Motor neuron (in vitro differentiated cells): ENCODE measurements at regions not wholly inside any gene's neighbourhood (a gene's known extent, or its start where the extent isn't known, plus 50 kb on each side); places are given as distances from the start of the nearest gene placed in this dataset.

Source experiments
- ATAC-seq, 8 experiments: fragments of 200-7000 bp; cut with Tn5 transposase; replicated peaks in 6 of 8; 2 replicates each; pipeline ENCODE4 v1.8.0; 2021; ENCODE audit warnings: mild to moderate bottlenecking in 8 of 8, moderate library complexity in 8 of 8
- H3K27ac ChIP-seq, 2 donors: fragments of 250-450 bp; sonication (Bioruptor Pico); 2 replicates each; pipeline ENCODE4 v1.9.0; 2021; ENCODE audit warnings: antibody characterized with exemption in 2 of 2, mild to moderate bottlenecking in 2 of 2, moderate library complexity in 1 of 2
- H3K4me1 ChIP-seq, 2 donors: fragments of 250-450 bp; sonication (Bioruptor Pico); replicated peaks in 1 of 2; 2 replicates each; pipeline ENCODE4 v1.6.1; 2021; ENCODE audit warnings: antibody characterized with exemption in 2 of 2, mild to moderate bottlenecking in 2 of 2, moderate library complexity in 1 of 2
- H3K4me3 ChIP-seq, 5 donors: fragments of 250-450 bp; sonication (Bioruptor Pico); 2 replicates each; pipeline ENCODE4 v1.9.0; 2021; ENCODE audit warnings: antibody characterized with exemption in 5 of 5, mild to moderate bottlenecking in 5 of 5, moderate library complexity in 4 of 5
- WGBS, 10 experiments: fragments of 450-650 bp; shearing (Covaris generic); methylation state at CpG; one replicate each; pipeline ENCODE4 v1.0.0; 2022; 5-methylcytosine and 5-hydroxymethylcytosine counted together
- in situ Hi-C, 9 experiments: fragments of 400-800 bp; cut with MboI; loops; one replicate each; pipeline ENCODE4 v1.15.0; 2021; ENCODE audit warnings: low sequenced_read_pairs in 9 of 9, low pct_unique_long_range_greater_than_20kb in 2 of 9; ENCODE audit not compliant: unreplicated experiment in 9 of 9

- WGBS, 10 experiments = 14 to 100% (median 83%) methylated on average over 1 to 2 of the region's 2 CpGs; no CpG with 5 or more reads in 3 of the 10 experiments
- Histone ChIP-seq H3K4me1 (no peaks in the 10 kb centered on the region), H3K27ac (no peak overlapping the region), H3K4me3 (no peak overlapping the region)
- ATAC-seq = no peak
- in situ Hi-C loops = no loop called here
Observed at GRCh38 chr1:81115422-81115821, 685.3 kb upstream of the ADGRL2 start.

GRCh38 chr1:81114191-81114590 is 686.5 kb upstream of the ADGRL2 start:
- no peak for ATAC-seq
- 15 to 98% (median 90%) methylated on average over 4 to 5 of the region's 5 CpGs for WGBS, 10 experiments
- Histone ChIP-seq H3K27ac (no peak overlapping the region), H3K4me3 (no peak overlapping the region), H3K4me1 (no peaks in the 10 kb centered on the region)
- in situ Hi-C loops = no loop called here

DNA sequence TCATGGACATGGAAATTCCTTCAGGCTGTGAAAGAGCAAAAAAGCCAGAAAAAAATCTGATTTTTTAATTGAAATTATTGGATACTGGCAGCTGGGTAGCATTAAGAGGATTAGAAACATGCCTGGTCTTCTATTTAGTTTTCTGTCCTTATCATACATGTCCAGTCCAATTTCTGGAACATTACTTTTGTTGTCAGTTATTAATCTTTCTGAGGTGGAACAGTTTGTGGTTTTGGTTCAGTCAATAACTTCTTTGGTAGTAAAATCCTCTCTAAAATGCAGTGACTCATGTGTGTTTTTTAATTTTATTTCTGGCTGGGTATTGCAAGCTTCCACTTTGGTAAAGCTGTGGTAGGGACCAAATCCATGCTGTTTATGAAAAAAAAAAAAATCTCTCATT is 687.0 kb upstream of the ADGRL2 start:
- H3K27ac ChIP-seq = no peak overlapping the region
- H3K4me3 ChIP-seq = no peak overlapping the region
- ATAC-seq = no peak
- no peaks in the 10 kb centered on the region for H3K4me1 ChIP-seq
- in situ Hi-C loops = no loop called here

DNA sequence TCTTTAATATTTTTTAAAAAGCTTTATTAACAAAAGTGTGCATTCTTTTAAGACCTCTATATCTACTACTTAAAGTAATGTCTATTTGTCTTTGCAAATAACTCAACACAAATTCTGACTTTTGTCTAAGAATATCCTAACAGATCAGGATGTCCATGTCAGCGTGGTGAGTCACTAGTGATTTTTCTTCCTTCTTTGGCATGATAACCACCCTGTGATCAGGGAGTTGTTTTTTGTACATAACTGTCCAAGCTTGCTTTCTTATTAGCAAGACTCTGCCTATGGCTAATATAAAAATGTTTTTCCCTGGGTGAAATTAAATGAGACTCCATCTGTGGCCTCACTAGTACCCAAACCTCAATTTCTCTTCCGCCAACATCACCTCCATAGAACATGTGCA is 688.9 kb upstream of the ADGRL2 start:
- in situ Hi-C loops = no loop called here
- H3K4me3 ChIP-seq = no peak overlapping the region
- no peak for ATAC-seq
- WGBS, 10 experiments = 27 to 100% (median 78%) methylated on average over 1 to 2 of the region's 2 CpGs; no CpG with 5 or more reads in 2 of the 10 experiments
- H3K4me1 ChIP-seq = no peaks in the 10 kb centered on the region
- no peak overlapping the region for H3K27ac ChIP-seq

GRCh38 chr1:81109038-81109437 is 691.7 kb upstream of the ADGRL2 start:
- Histone ChIP-seq H3K4me3 (no peak overlapping the region), H3K27ac (no peak overlapping the region), H3K4me1 (no peaks in the 10 kb centered on the region)
- no peak for ATAC-seq
- in situ Hi-C loops = no loop called here
- WGBS, 10 experiments = 35 to 100% (median 95%) methylated on average over 1 to 4 of the region's 4 CpGs; no CpG with 5 or more reads in 6 of the 10 experiments

GRCh38 chr1:81097860-81098259 is 702.9 kb upstream of the ADGRL2 start:
- H3K4me1 ChIP-seq = no peaks in the 10 kb centered on the region
- 0 to 100% (median 86%) methylated on average over 2 to 3 of the region's 3 CpGs for WGBS, 10 experiments
- ATAC-seq = peak in 1 of 8 experiments; percentile 24
- no peak overlapping the region for H3K4me3 ChIP-seq
- in situ Hi-C loops = no loop called here
- H3K27ac ChIP-seq = no peak overlapping the region

GRCh38 chr1:81073580-81073979 is 727.2 kb upstream of the ADGRL2 start:
- H3K27ac ChIP-seq = no peak overlapping the region
- WGBS, 10 experiments = 0 to 100% (median 90%) methylated on average over 1 of the region's 1 CpG; no CpG with 5 or more reads in 3 of the 10 experiments
- no peak for ATAC-seq
- H3K4me1 ChIP-seq = peaks cover 0 to 6% of the 10 kb centered on the region in 2 donors
- in situ Hi-C loops = no loop called here
- H3K4me3 ChIP-seq = no peak overlapping the region

- H3K4me1 ChIP-seq = peaks cover 0 to 6% of the 10 kb centered on the region in 2 donors
- no peak overlapping the region for H3K4me3 ChIP-seq
- 24 to 85% (median 33%) methylated on average over 1 to 3 of the region's 3 CpGs for WGBS, 10 experiments
- in situ Hi-C loops = no loop called here
- no peak overlapping the region for H3K27ac ChIP-seq
- ATAC-seq = peak in 3 of 8 experiments; percentile 27 to 68 (median 52)
Observed at GRCh38 chr1:81071969-81072753, 728.6 kb upstream of the ADGRL2 start.

DNA sequence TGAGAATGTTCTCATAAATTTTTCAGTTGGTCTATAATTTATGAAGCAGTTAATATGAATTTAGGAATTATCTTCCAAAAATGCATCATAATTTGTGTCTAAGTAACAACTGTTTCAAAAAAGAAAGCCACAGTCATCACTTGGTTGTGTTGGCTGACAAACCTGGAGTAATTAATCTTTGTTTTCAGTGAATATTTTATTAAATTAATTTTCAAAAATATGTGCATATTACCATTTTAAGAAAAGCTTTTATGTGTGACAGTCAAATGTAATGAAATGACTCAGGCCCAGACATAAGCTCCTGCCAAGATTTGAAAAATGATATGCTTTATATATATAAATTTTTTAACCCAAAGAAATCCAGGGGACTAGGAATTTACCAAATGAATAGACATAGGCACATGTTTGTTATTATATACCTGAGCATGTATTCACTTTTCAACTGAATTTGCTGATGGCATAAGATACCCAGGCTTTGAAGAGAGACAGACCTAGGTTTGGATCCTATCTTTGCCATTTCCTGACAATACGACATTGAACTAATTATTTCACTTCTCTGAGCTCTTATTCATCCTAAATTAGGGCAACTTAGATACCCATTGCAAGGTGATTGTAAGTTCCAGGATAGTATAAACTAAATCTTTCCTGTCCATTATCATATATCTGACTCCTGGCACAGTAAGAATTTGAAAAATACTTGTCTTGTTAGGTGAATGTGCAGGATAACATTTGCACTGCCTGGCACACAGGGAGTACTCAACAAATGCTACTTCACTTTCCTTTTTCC is 729.5 kb upstream of the ADGRL2 start:
- in situ Hi-C loops = no loop called here
- Histone ChIP-seq H3K4me3 (no peak overlapping the region), H3K4me1 (peaks cover 0 to 6% of the 10 kb centered on the region in 2 donors), H3K27ac (no peak overlapping the region)
- WGBS, 10 experiments = 33 to 100% (median 87%) methylated on average over 1 of the region's 1 CpG; no CpG with 5 or more reads in 4 of the 10 experiments
- no peak for ATAC-seq

DNA sequence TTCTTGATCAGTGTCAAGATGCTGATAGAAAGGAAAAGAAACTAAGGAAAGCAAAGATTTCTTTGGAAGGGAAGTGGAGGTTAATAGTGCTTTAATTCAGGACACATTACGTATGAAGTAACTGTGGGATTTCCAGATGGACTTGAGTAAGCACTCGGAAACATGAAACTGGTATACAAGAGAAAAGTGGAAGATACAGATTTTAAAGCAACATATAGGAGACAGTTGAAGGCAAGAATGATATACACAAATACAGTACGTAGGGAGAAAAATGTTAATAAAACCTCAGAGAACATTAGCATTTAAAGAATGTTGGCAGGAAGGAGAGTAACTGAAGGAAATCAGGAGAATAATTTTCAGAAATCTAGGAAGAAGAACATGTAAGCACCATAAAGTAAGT is 730.9 kb upstream of the ADGRL2 start:
- in situ Hi-C loops = no loop called here
- 7 to 98% (median 92%) methylated on average over 2 to 3 of the region's 3 CpGs for WGBS, 10 experiments
- H3K4me1 ChIP-seq = peaks cover 0 to 6% of the 10 kb centered on the region in 2 donors
- H3K27ac ChIP-seq = no peak overlapping the region
- no peak for ATAC-seq
- H3K4me3 ChIP-seq = no peak overlapping the region

GRCh38 chr1:81068726-81069125 is 732.0 kb upstream of the ADGRL2 start:
- H3K4me3 ChIP-seq = no peak overlapping the region
- ATAC-seq = no peak
- H3K4me1 ChIP-seq = peaks cover 0 to 6% of the 10 kb centered on the region in 2 donors
- 0 to 100% (median 83%) methylated on average over 1 to 4 of the region's 4 CpGs for WGBS, 10 experiments
- in situ Hi-C loops = no loop called here
- no peak overlapping the region for H3K27ac ChIP-seq

DNA sequence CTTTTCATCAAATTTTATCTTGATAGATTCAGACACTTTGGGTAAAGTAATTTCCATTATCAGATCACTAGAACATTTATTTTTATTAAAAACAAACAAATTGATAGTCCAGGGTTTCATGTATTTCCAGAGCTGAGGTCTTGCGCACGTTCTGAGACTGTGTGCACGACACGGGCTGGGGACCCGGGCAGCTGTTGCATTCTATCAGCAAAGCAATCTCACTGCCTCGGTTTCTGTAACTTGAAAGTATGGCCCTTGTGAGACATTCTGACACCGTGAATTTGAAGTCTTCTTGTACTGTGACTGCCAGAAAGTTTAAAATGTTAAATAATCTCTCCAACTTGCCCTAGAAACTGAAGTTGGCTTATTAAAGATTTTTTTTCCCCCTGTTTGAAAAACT is 746.9 kb upstream of the ADGRL2 start:
- Histone ChIP-seq H3K4me3 (no peak overlapping the region), H3K27ac (no peak overlapping the region), H3K4me1 (no peaks in the 10 kb centered on the region)
- in situ Hi-C loops = no loop called here
- ATAC-seq = peak in 1 of 8 experiments; percentile 24
- WGBS, 10 experiments = 17 to 100% (median 79%) methylated on average over 1 to 7 of the region's 7 CpGs; no CpG with 5 or more reads in 1 of the 10 experiments

DNA sequence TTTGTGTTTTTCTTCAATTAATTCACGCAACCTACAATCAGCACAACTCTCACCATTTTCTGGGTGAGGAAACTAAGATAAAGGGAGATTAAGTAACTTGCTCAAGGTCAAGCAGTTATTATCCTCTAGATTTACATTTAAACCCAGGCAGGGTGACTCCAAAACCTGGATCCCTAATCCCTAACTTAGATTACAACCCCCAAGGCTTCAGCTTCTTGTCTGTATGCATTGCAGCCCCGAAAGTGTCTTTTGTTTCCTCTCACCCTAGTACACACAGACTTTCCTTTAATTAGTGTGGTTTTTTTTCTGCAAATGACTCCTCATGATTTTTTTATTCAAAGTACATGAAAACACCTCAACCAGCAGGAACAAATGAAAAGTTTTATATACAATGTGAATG is 748.6 kb upstream of the ADGRL2 start:
- Histone ChIP-seq H3K27ac (no peak overlapping the region), H3K4me1 (no peaks in the 10 kb centered on the region), H3K4me3 (no peak overlapping the region)
- in situ Hi-C loops = no loop called here
- no peak for ATAC-seq
- 0 to 100% (median 82%) methylated on average over 1 to 2 of the region's 2 CpGs for WGBS, 10 experiments
